ENCODE measurements at regions not wholly inside any gene's neighbourhood (a gene's known extent, or its start where the extent isn't known, plus 50 kb on each side); places are given as distances from the start of the nearest gene placed in this dataset.

GRCh38 chr2:228242591-228242990 is 61.1 kb upstream of the SPHKAP start:
- ATAC-seq = no peak
- Mint-ChIP-seq H3K4me1 (no peaks in the 10 kb centered on the region), H3K9me3 (peaks cover 3 to 14% (median 7%) of the 10 kb centered on the region in 9 donors), H3K4me3 (no peak overlapping the region), H3K36me3 (peaks cover 0 to under 1% (median 0%) of the 10 kb centered on the region in 3 donors), H3K27ac (no peak overlapping the region), H3K27me3 (no peaks in the 10 kb centered on the region)
- DNase-seq = no peak
- POLR2A ChIA-PET = no interaction called here

GRCh38 chr2:228239907-228240561 is 58.5 kb upstream of the SPHKAP start:
- no peaks in the 10 kb centered on the region for H3K4me1 Mint-ChIP-seq
- H3K27ac Mint-ChIP-seq = no peak overlapping the region
- ATAC-seq = no peak
- DNase-seq = no peak
- POLR2A ChIA-PET = no interaction called here
- H3K4me3 Mint-ChIP-seq = no peak overlapping the region
- peaks cover 0 to 8% (median 0%) of the 10 kb centered on the region in 3 donors for H3K36me3 Mint-ChIP-seq
- H3K27me3 Mint-ChIP-seq = no peaks in the 10 kb centered on the region
- peaks cover 3 to 15% (median 9%) of the 10 kb centered on the region in 9 donors for H3K9me3 Mint-ChIP-seq

DNA sequence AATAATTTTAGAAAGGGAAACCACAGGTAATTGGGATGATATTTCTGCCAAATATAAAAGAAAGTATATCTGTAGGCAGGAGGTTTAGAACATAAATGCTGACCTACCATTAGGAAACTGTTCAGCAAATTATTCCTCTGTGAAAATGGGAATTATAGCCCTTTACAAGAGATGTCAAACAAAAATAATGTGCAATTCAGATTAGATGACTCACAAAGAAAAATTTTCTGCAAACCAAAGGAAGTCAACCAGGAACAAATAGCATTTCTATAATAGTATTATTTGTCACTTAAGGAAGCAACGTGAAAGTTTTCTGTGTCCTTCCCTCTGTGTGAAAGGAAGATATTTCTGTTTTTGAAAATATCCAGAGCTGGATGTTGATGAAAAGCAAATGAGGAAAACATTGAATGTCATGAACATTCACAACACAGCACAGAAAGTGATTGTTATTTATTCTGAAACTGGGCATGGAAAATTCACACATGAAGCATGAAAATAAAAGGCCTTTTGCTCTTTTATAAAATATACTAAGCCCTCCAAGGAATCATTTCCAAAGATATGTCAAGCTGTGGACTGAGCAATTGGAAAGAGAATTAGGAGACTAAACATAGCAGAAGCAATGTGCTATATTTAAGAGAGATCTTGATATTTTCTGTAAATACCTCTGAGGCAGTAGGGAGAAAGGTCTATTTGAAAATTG is 57.9 kb upstream of the SPHKAP start:
- no peak for ATAC-seq
- Mint-ChIP-seq H3K4me3 (no peak overlapping the region), H3K27ac (no peak overlapping the region), H3K9me3 (peaks cover 3 to 21% (median 11%) of the 10 kb centered on the region in 9 donors), H3K27me3 (no peaks in the 10 kb centered on the region), H3K36me3 (peaks cover 0 to 8% (median 0%) of the 10 kb centered on the region in 3 donors), H3K4me1 (no peaks in the 10 kb centered on the region)
- no peak for DNase-seq
- POLR2A ChIA-PET = no interaction called here
